Mesendoderm (in vitro differentiated cells): ENCODE measurements at regions not wholly inside any gene's neighbourhood (a gene's known extent, or its start where the extent isn't known, plus 50 kb on each side); places are given as distances from the start of the nearest gene placed in this dataset.

Experiments used
- DNase-seq: peaks from one replicate; pipeline ENCODE4 v3.0.0; 2013
- H2AK5ac ChIP-seq: 2 replicates; pipeline ENCODE4 v1.6.1; 2013; ENCODE audit warnings: low read length, inconsistent platforms
- H2BK120ac ChIP-seq: 2 replicates; pipeline ENCODE4 v1.6.1; 2013; ENCODE audit warnings: low read depth, mild to moderate bottlenecking, low read length, moderate library complexity, mixed read lengths
- H2BK15ac ChIP-seq: replicated peaks from 2 replicates; pipeline ENCODE4 v1.6.1; 2013; ENCODE audit warnings: low read depth, mild to moderate bottlenecking, moderate library complexity
- H2BK5ac ChIP-seq: 2 replicates; pipeline ENCODE4 v1.6.1; 2013; ENCODE audit warnings: low read length, inconsistent platforms
- H3K18ac ChIP-seq: 2 replicates; pipeline ENCODE4 v1.6.1; 2013; ENCODE audit warnings: mild to moderate bottlenecking, low read length, mixed read lengths
- H3K23ac ChIP-seq: one replicate; pipeline ENCODE4 v1.6.1; 2013; ENCODE audit warnings: low read length
- H3K27ac ChIP-seq: 2 replicates; pipeline ENCODE4 v1.5.1; 2013; ENCODE audit warnings: low read depth, mild to moderate bottlenecking, inconsistent platforms, low read length, moderate library complexity
- H3K27me3 ChIP-seq: 2 replicates; pipeline ENCODE4 v1.6.1; 2013; ENCODE audit warnings: low read length, control low read depth, mild to moderate bottlenecking, inconsistent platforms; ENCODE audit not compliant: insufficient read depth, poor library complexity
- H3K36me3 ChIP-seq: 2 replicates; pipeline ENCODE4 v1.6.1; 2013; ENCODE audit warnings: low read length, inconsistent platforms; ENCODE audit not compliant: control insufficient read depth, insufficient read depth
- H3K4ac ChIP-seq: one replicate; pipeline ENCODE4 v1.6.1; 2013; ENCODE audit warnings: low read depth, mild to moderate bottlenecking, low read length, moderate library complexity
- H3K4me1 ChIP-seq: 2 replicates; pipeline ENCODE4 v1.6.1; 2013; ENCODE audit warnings: low read depth, low read length, inconsistent platforms; ENCODE audit not compliant: control insufficient read depth
- H3K4me2 ChIP-seq: 2 replicates; pipeline ENCODE4 v1.6.1; 2013; ENCODE audit warnings: low read length
- H3K4me3 ChIP-seq: 2 replicates; pipeline ENCODE4 v1.5.1; 2013; ENCODE audit warnings: mild to moderate bottlenecking, low read length
- H3K56ac ChIP-seq: one replicate; pipeline ENCODE4 v1.6.1; 2013; ENCODE audit warnings: low read length
- H3K79me1 ChIP-seq: 2 replicates; pipeline ENCODE4 v1.6.1; 2013; ENCODE audit warnings: low read length, inconsistent platforms
- H3K79me2 ChIP-seq: 2 replicates; pipeline ENCODE4 v1.6.1; 2013; ENCODE audit warnings: mild to moderate bottlenecking, low read length; ENCODE audit not compliant: control insufficient read depth, insufficient read depth
- H3K9ac ChIP-seq: 2 replicates; pipeline ENCODE4 v1.6.1; 2013; ENCODE audit warnings: low read length, inconsistent platforms
- H4K5ac ChIP-seq: one replicate; pipeline ENCODE4 v1.6.1; 2013; ENCODE audit warnings: low read length
- H4K8ac ChIP-seq: one replicate; pipeline ENCODE4 v1.6.1; 2013; ENCODE audit warnings: low read depth, mild to moderate bottlenecking, control low read depth, low read length, moderate library complexity
- whole genome bisulfite sequencing: extraction: QIAGEN DNeasy Blood & Tissue Kit; methylation state at CpG from one replicate; pipeline ENCODE4 v1.1.7; 2013; ENCODE audit warnings: low lambda C conversion rate, missing lambda C conversion rate; ENCODE audit not compliant: insufficient coverage; ENCODE audit errors: extremely low coverage; 5-methylcytosine and 5-hydroxymethylcytosine counted together

- Histone ChIP-seq H3K56ac (no peak overlapping the region), H3K9ac (no peak overlapping the region), H3K4me2 (no peak overlapping the region), H2BK15ac (no peak overlapping the region), H2BK5ac (no peak overlapping the region), H3K4me1 (no peaks in the 10 kb centered on the region), H2AK5ac (no peak overlapping the region), H3K27me3 (no peaks in the 10 kb centered on the region), H4K8ac (no peak overlapping the region), H3K79me1 (no peaks in the 10 kb centered on the region), H3K79me2 (no peaks in the 10 kb centered on the region), H3K23ac (no peak overlapping the region), H3K36me3 (no peaks in the 10 kb centered on the region), H3K4ac (no peak overlapping the region), H4K5ac (no peak overlapping the region), H3K27ac (no peak overlapping the region), H3K18ac (no peak overlapping the region), H3K4me3 (no peak overlapping the region), H2BK120ac (no peak overlapping the region)
- WGBS = no CpG with 5 or more reads among the region's 4 CpGs
- no peak for DNase-seq
Measured at GRCh38 chr2:128432423-128432822, 113.8 kb upstream of the HS6ST1 start.

GRCh38 chr2:128433911-128434550, 115.4 kb upstream of the HS6ST1 start:
- no CpG with 5 or more reads among the region's 3 CpGs for WGBS
- H3K36me3 ChIP-seq = no peaks in the 10 kb centered on the region

DNA sequence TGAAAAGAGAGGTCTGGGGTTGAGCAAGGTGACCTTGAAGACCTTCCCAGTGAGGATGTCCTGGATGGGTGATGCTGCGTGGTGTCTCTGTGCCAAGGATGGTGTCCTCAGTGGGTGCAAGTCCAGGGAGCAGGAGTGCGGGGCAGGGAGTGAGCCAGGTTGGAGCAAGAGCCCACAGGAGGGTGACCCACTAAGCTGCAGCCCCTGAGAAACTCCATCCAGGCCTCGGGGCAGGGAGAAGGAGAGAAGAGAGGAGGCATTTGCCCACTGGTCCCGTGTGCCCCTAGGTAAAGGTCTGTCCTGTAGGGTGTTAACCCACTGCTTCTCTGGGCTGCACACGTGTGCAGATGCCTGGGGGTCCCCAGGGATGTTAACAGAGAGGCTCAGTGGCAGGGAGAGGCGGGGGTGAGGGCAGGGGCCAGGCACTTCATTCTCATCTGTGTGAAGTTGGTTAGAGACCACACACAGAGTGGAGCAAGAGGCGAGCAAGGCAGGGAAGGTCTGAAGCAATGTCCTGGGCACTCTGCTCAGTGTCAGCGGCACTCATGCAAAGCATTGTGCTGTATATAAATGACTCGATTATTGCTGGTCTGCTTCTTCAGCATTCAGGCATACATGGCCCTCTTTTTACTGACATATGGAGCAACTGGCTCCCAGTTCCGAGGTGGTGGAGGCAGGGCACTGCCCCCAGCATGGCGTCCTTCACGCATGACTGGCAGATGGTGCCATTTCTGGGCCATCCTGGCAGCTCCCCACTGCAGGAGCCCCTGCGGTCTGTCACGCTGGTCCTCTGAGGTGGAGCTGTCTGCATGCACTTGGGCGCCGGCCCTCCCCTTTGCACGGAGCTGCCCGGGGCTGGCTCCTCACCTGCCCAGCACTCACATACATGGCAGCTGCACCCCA, 117.2 kb upstream of the HS6ST1 start:
- H3K4me3 ChIP-seq = no peak overlapping the region
- no peak overlapping the region for H2BK15ac ChIP-seq
- H3K27ac ChIP-seq = no peak overlapping the region
- H3K23ac ChIP-seq = peak overlapping the region; percentile 39
- H3K4me2 ChIP-seq = no peak overlapping the region
- H3K79me1 ChIP-seq = no peaks in the 10 kb centered on the region
- no peak overlapping the region for H2AK5ac ChIP-seq
- no peak overlapping the region for H4K5ac ChIP-seq
- no peak for DNase-seq
- no peaks in the 10 kb centered on the region for H3K4me1 ChIP-seq
- no peak overlapping the region for H3K9ac ChIP-seq
- no peak overlapping the region for H2BK120ac ChIP-seq
- H4K8ac ChIP-seq = no peak overlapping the region
- no peaks in the 10 kb centered on the region for H3K27me3 ChIP-seq
- no peaks in the 10 kb centered on the region for H3K79me2 ChIP-seq
- no CpG with 5 or more reads among the region's 18 CpGs for WGBS
- H3K18ac ChIP-seq = no peak overlapping the region
- H3K4ac ChIP-seq = no peak overlapping the region
- no peaks in the 10 kb centered on the region for H3K36me3 ChIP-seq
- no peak overlapping the region for H3K56ac ChIP-seq
- no peak overlapping the region for H2BK5ac ChIP-seq

More at GRCh38 chr2:128433911-128434550, 115.4 kb upstream of the HS6ST1 start:
- Histone ChIP-seq H3K9ac (no peak overlapping the region), H3K4ac (no peak overlapping the region), H3K79me1 (no peaks in the 10 kb centered on the region), H3K56ac (no peak overlapping the region), H3K18ac (no peak overlapping the region), H3K27me3 (no peaks in the 10 kb centered on the region), H2BK5ac (no peak overlapping the region), H4K5ac (no peak overlapping the region), H2AK5ac (no peak overlapping the region), H2BK120ac (no peak overlapping the region), H3K4me1 (no peaks in the 10 kb centered on the region), H3K4me3 (no peak overlapping the region), H3K4me2 (no peak overlapping the region), H3K79me2 (no peaks in the 10 kb centered on the region), H3K23ac (no peak overlapping the region), H4K8ac (no peak overlapping the region), H2BK15ac (no peak overlapping the region), H3K27ac (no peak overlapping the region)
- no peak for DNase-seq

DNA sequence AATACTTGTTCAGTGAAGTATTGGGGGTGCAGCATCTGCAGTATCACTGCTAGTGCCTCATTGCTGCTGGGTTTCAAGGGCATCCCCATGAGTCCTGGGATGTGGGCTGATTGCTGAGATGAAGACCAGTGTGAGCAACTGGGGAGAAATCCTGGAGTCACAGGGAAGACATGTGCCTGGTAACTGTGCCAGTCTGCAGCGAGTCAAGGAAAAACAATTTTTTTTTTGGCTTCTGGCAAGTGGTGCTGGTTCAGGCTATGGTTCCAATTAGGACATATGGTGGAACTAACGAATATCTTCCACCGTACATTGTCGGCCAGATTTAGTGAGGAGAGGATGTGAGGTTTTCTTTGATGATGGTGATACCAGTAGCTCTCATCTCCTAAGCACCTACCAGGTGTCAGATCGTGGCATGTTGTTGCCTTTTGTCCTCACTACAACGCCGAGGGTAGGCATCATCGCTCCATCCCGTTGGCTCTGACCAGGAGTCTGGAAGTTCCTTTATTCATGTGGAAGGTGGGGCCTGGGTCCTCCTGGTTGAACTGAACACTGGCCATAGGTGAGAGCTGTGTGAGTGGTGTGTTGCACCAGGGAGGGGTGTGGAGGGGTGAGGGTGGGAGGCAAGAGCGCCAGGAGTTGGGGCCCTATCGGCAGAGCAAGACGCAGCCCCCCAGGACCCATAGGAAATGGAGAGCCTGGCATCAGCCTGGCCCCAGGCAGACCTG, 118.0 kb upstream of the HS6ST1 start:
- Histone ChIP-seq H3K27me3 (no peaks in the 10 kb centered on the region), H3K79me1 (no peaks in the 10 kb centered on the region), H3K4me2 (no peak overlapping the region), H3K4me1 (no peaks in the 10 kb centered on the region), H2BK120ac (no peak overlapping the region), H4K8ac (no peak overlapping the region), H3K18ac (no peak overlapping the region), H2BK5ac (no peak overlapping the region), H4K5ac (no peak overlapping the region), H3K36me3 (no peaks in the 10 kb centered on the region), H3K27ac (no peak overlapping the region), H2AK5ac (no peak overlapping the region), H3K9ac (no peak overlapping the region), H3K4me3 (no peak overlapping the region), H2BK15ac (no peak overlapping the region), H3K4ac (no peak overlapping the region), H3K23ac (no peak overlapping the region), H3K79me2 (no peaks in the 10 kb centered on the region), H3K56ac (no peak overlapping the region)
- no CpG with 5 or more reads among the region's 12 CpGs for WGBS
- DNase-seq = no peak

GRCh38 chr2:128437204-128437565, 118.5 kb upstream of the HS6ST1 start:
- H3K4me2 ChIP-seq = no peak overlapping the region
- DNase-seq = no peak
- H3K27me3 ChIP-seq = no peaks in the 10 kb centered on the region
- H3K23ac ChIP-seq = no peak overlapping the region
- H3K18ac ChIP-seq = no peak overlapping the region
- H3K56ac ChIP-seq = no peak overlapping the region
- H2BK120ac ChIP-seq = no peak overlapping the region
- no peak overlapping the region for H3K4ac ChIP-seq
- no peak overlapping the region for H4K5ac ChIP-seq
- H3K27ac ChIP-seq = no peak overlapping the region
- H2BK5ac ChIP-seq = no peak overlapping the region
- H4K8ac ChIP-seq = no peak overlapping the region
- no peaks in the 10 kb centered on the region for H3K36me3 ChIP-seq
- no peaks in the 10 kb centered on the region for H3K79me1 ChIP-seq
- H3K4me1 ChIP-seq = no peaks in the 10 kb centered on the region
- H3K79me2 ChIP-seq = no peaks in the 10 kb centered on the region
- H3K9ac ChIP-seq = no peak overlapping the region
- no peak overlapping the region for H2BK15ac ChIP-seq
- no peak overlapping the region for H3K4me3 ChIP-seq
- no CpG with 5 or more reads among the region's 9 CpGs for WGBS
- H2AK5ac ChIP-seq = no peak overlapping the region
